HG02981 (cell line): ENCODE measurements at regions not wholly inside any gene's neighbourhood (a gene's known extent, or its start where the extent isn't known, plus 50 kb on each side); places are given as distances from the start of the nearest gene placed in this dataset.
A peak's percentile ranks its signal among the peaks of the same experiment; 100 is the strongest.

Source experiments
- ATAC-seq: cut with Tn5 transposase; IDR thresholded peaks from one replicate; pipeline ENCODE4 v1.9.1; 2021; ENCODE audit warnings: mild to moderate bottlenecking, moderate library complexity; ENCODE audit not compliant: unreplicated experiment

GRCh38 chr5:167952278-167952995, 339.0 kb upstream of the WWC1 start:
- no peak for ATAC-seq

GRCh38 chr5:167953151-167953798, 338.2 kb upstream of the WWC1 start:
- ATAC-seq = no peak

GRCh38 chr5:167961731-167962130, 329.7 kb upstream of the WWC1 start:
- no peak for ATAC-seq

- no peak for ATAC-seq
Observed at GRCh38 chr5:167964529-167964928, 326.9 kb upstream of the WWC1 start.

- ATAC-seq = no peak
Observed at GRCh38 chr5:167965710-167966109, 325.7 kb upstream of the WWC1 start.

- ATAC-seq = no peak
Observed at GRCh38 chr5:167966979-167967378, 324.5 kb upstream of the WWC1 start.

- ATAC-seq = no peak
Observed at GRCh38 chr5:167967494-167968177, 323.8 kb upstream of the WWC1 start.

GRCh38 chr5:167968837-167969236, 322.6 kb upstream of the WWC1 start:
- no peak for ATAC-seq

- peak; percentile 58 for ATAC-seq
Observed at GRCh38 chr5:167969998-167970397, 321.4 kb upstream of the WWC1 start.

GRCh38 chr5:167971706-167972105, 319.7 kb upstream of the WWC1 start:
- no peak for ATAC-seq

GRCh38 chr5:167973126-167973525, 318.3 kb upstream of the WWC1 start:
- ATAC-seq = no peak

GRCh38 chr5:167984951-167985350, 306.5 kb upstream of the WWC1 start:
- no peak for ATAC-seq

GRCh38 chr5:167985373-167985772, 306.1 kb upstream of the WWC1 start:
- no peak for ATAC-seq

GRCh38 chr5:167987490-167988280, 303.8 kb upstream of the WWC1 start:
- ATAC-seq = no peak

- ATAC-seq = no peak
Observed at GRCh38 chr5:167992868-167993267, 298.6 kb upstream of the WWC1 start.

GRCh38 chr5:167993771-167994170, 297.7 kb upstream of the WWC1 start:
- no peak for ATAC-seq

- no peak for ATAC-seq
Observed at GRCh38 chr5:167995844-167996425, 295.5 kb upstream of the WWC1 start.

GRCh38 chr5:167998148-167998767, 293.2 kb upstream of the WWC1 start:
- ATAC-seq = no peak

GRCh38 chr5:167999182-167999581, 292.3 kb upstream of the WWC1 start:
- no peak for ATAC-seq

- ATAC-seq = no peak
Observed at GRCh38 chr5:168001318-168001717, 290.1 kb upstream of the WWC1 start.
